ENCODE measurements at regions not wholly inside any gene's neighbourhood (a gene's known extent, or its start where the extent isn't known, plus 50 kb on each side); places are given as distances from the start of the nearest gene placed in this dataset.

DNA sequence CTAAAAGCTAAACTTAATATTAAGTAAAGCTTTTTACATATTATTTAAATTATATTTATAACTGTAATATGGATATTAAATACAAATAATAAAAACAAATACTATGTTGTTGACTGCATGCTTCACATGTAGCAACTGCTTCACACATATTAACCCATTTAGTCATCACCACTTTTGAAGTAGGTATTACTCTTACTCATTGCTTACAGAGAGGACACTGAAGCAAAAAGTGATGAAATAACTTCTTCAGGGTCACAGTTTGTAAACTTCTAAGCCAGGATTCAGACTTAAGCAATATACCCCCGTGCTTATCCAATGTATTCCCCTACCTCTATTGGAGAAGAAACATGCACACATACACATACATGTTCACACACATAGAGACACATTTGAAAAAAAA lies 166.6 kb downstream of the DKK2 start:
- Histone ChIP-seq H3K4me1 (ENCODE audit: low read length) (no peaks in the 10 kb centered on the region), H2AFZ (ENCODE audit: low read length) (no peak overlapping the region), H3K9me2 (replicated peaks; ENCODE audit: insufficient read depth, low read length) (no peaks in the 10 kb centered on the region), H3K9me3 (replicated peaks; ENCODE audit: insufficient read depth, low read length) (no peaks in the 10 kb centered on the region), H3F3A (ENCODE audit: insufficient read depth, low read length) (no peaks in the 10 kb centered on the region), H3K4me2 (ENCODE audit: low read depth, low read length) (no peak overlapping the region), H3K9ac (ENCODE audit: low read length) (no peak overlapping the region), H3K79me2 (ENCODE audit: low read length) (no peaks in the 10 kb centered on the region), H3K4me3 (ENCODE audit: low read length) (no peak overlapping the region), H4K20me1 (ENCODE audit: insufficient read depth, low read length) (no peaks in the 10 kb centered on the region), H3K27me3 (replicated peaks; ENCODE audit: insufficient read depth, low read length) (no peaks in the 10 kb centered on the region), H3K27ac (ENCODE audit: low read length) (no peak overlapping the region), H3K36me3 (replicated peaks; ENCODE audit: insufficient read depth, low read length) (no peaks in the 10 kb centered on the region)
- no peak for DNase-seq
- TF ChIP-seq EZH2 (optimal IDR thresholded peaks at IDR 0.05; ENCODE audit: low read depth, low read length), result no peak
- TF ChIP-seq, protein P1, sequence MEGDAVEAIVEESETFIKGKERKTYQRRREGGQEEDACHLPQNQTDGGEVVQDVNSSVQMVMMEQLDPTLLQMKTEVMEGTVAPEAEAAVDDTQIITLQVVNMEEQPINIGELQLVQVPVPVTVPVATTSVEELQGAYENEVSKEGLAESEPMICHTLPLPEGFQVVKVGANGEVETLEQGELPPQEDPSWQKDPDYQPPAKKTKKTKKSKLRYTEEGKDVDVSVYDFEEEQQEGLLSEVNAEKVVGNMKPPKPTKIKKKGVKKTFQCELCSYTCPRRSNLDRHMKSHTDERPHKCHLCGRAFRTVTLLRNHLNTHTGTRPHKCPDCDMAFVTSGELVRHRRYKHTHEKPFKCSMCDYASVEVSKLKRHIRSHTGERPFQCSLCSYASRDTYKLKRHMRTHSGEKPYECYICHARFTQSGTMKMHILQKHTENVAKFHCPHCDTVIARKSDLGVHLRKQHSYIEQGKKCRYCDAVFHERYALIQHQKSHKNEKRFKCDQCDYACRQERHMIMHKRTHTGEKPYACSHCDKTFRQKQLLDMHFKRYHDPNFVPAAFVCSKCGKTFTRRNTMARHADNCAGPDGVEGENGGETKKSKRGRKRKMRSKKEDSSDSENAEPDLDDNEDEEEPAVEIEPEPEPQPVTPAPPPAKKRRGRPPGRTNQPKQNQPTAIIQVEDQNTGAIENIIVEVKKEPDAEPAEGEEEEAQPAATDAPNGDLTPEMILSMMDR (IDR thresholded peaks at IDR 0.05; ENCODE audit: low read length), result no peak
- no peak for TF ChIP-seq EZH2phosphoT487 (IDR thresholded peaks at IDR 0.05; ENCODE audit: low read length)

DNA sequence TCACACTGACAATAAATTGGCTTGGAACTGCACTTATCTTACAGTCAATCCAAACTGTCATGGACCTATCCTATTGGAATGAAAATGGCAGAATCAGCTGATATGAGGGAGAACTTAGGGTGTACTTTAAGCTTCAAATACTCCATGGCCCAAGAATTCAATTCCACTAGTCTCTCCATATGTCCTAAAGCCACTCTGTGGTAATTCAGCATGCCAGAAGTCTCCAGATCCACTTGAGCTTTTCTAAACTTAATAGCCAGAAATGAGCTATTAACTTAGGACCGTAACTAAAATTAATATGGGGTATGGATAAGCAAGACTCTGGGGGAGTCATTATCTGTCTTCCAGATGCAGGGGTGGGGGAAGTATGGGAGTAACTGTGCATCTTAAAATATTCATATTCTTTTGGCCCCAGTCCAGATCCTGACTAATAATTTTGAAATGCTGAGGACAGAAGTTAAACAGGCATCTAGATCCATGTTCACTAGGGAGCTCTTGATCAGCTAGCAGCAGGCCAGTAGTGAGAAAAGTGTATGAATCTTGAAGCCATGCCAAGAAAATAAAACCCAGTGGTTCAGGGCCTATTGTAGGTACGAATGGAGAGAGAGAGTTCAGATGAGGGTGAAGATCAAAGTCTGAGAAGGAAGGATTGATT lies 167.6 kb downstream of the DKK2 start:
- Histone ChIP-seq H3K4me2 (ENCODE audit: low read depth, low read length) (no peak overlapping the region), H3K79me2 (ENCODE audit: low read length) (no peaks in the 10 kb centered on the region), H3K27ac (ENCODE audit: low read length) (no peak overlapping the region), H4K20me1 (ENCODE audit: insufficient read depth, low read length) (no peaks in the 10 kb centered on the region), H3F3A (ENCODE audit: insufficient read depth, low read length) (no peaks in the 10 kb centered on the region), H3K36me3 (replicated peaks; ENCODE audit: insufficient read depth, low read length) (no peaks in the 10 kb centered on the region), H3K9ac (ENCODE audit: low read length) (no peak overlapping the region), H3K9me2 (replicated peaks; ENCODE audit: insufficient read depth, low read length) (no peaks in the 10 kb centered on the region), H3K27me3 (replicated peaks; ENCODE audit: insufficient read depth, low read length) (no peaks in the 10 kb centered on the region), H3K4me1 (ENCODE audit: low read length) (no peaks in the 10 kb centered on the region), H3K4me3 (ENCODE audit: low read length) (no peak overlapping the region), H2AFZ (ENCODE audit: low read length) (no peak overlapping the region), H3K9me3 (replicated peaks; ENCODE audit: insufficient read depth, low read length) (no peaks in the 10 kb centered on the region)
- no peak for DNase-seq
- TF ChIP-seq EZH2 (optimal IDR thresholded peaks at IDR 0.05; ENCODE audit: low read depth, low read length) (no peak), EZH2phosphoT487 (IDR thresholded peaks at IDR 0.05; ENCODE audit: low read length) (no peak)
- TF ChIP-seq, protein P1 (IDR thresholded peaks at IDR 0.05; ENCODE audit: low read length), result no peak

DNA sequence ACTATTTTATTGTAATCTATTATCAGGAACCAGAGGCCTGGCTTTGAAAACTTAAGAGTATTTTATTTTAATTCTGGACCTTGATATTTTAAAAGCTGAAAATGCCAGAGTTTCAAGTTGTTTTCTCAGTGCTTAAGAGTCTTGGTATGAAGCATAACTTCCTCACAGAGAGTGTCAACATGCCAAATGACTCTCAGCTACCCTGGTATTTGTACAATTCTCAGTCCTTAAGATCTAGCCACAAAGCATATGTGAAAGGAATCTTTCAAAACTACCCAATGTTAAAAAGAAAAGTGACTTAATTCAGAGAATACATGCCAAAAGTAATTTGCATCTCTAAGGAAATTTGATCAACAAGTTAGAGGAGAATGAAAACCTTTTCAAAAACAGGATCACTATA lies 171.9 kb downstream of the DKK2 start:
- TF ChIP-seq, protein P1 (IDR thresholded peaks at IDR 0.05; ENCODE audit: low read length), result no peak
- TF ChIP-seq EZH2phosphoT487 (IDR thresholded peaks at IDR 0.05; ENCODE audit: low read length), result no peak
- no peak for TF ChIP-seq EZH2 (optimal IDR thresholded peaks at IDR 0.05; ENCODE audit: low read depth, low read length)
- H3K9me3 ChIP-seq (replicated peaks; ENCODE audit: insufficient read depth, low read length), result no peaks in the 10 kb centered on the region
- DNase-seq, result no peak
- no peak overlapping the region for H2AFZ ChIP-seq (ENCODE audit: low read length)
- H3K4me2 ChIP-seq (ENCODE audit: low read depth, low read length), result no peak overlapping the region
- no peaks in the 10 kb centered on the region for H3F3A ChIP-seq (ENCODE audit: insufficient read depth, low read length)
- H3K9ac ChIP-seq (ENCODE audit: low read length), result no peak overlapping the region
- H3K36me3 ChIP-seq (replicated peaks; ENCODE audit: insufficient read depth, low read length), result no peaks in the 10 kb centered on the region
- H3K79me2 ChIP-seq (ENCODE audit: low read length), result no peaks in the 10 kb centered on the region
- H3K27me3 ChIP-seq (replicated peaks; ENCODE audit: insufficient read depth, low read length), result no peaks in the 10 kb centered on the region
- H4K20me1 ChIP-seq (ENCODE audit: insufficient read depth, low read length), result no peaks in the 10 kb centered on the region
- H3K4me3 ChIP-seq (ENCODE audit: low read length), result no peak overlapping the region
- H3K27ac ChIP-seq (ENCODE audit: low read length), result no peak overlapping the region
- no peaks in the 10 kb centered on the region for H3K4me1 ChIP-seq (ENCODE audit: low read length)
- no peaks in the 10 kb centered on the region for H3K9me2 ChIP-seq (replicated peaks; ENCODE audit: insufficient read depth, low read length)

Measured in MM.1S (cell line).